ENCODE measurements at regions not wholly inside any gene's neighbourhood (a gene's known extent, or its start where the extent isn't known, plus 50 kb on each side); places are given as distances from the start of the nearest gene placed in this dataset.
A peak's percentile ranks its signal among the peaks of the same experiment; 100 is the strongest.

GRCh38 chr3:182668541-182668940 lies 124.8 kb upstream of the ATP11B start:
- Histone ChIP-seq H3K4me3 (ENCODE audit: low read depth, low read length) (no peak overlapping the region), H3K27me3 (replicated peaks) (no peaks in the 10 kb centered on the region), H3K27ac (no peak overlapping the region), H3K36me3 (replicated peaks) (no peaks in the 10 kb centered on the region)
- no peak for DNase-seq
- in situ Hi-C loops (cut with HindIII; ENCODE audit: low pct_ligation_motif_present, low sequenced_read_pairs) = no loop called here
- no peak for TF ChIP-seq CTCF (IDR thresholded peaks at IDR 0.05; ENCODE audit: low read depth, low read length, missing control alignments)

- Histone ChIP-seq H3K36me3 (replicated peaks) (no peaks in the 10 kb centered on the region), H3K4me3 (ENCODE audit: low read depth, low read length) (no peak overlapping the region), H3K27me3 (replicated peaks) (no peaks in the 10 kb centered on the region), H3K27ac (no peak overlapping the region)
- TF ChIP-seq CTCF (IDR thresholded peaks at IDR 0.05; ENCODE audit: low read depth, low read length, missing control alignments) = no peak
- in situ Hi-C loops (cut with HindIII; ENCODE audit: low pct_ligation_motif_present, low sequenced_read_pairs) = no loop called here
- DNase-seq = no peak
Observed at GRCh38 chr3:182668974-182669373, 124.3 kb upstream of the ATP11B start.

- in situ Hi-C loops (cut with HindIII; ENCODE audit: low pct_ligation_motif_present, low sequenced_read_pairs) = no loop called here
- H3K27me3 ChIP-seq (replicated peaks) = no peaks in the 10 kb centered on the region
- DNase-seq = no peak
Observed at GRCh38 chr3:182671541-182671940, 121.8 kb upstream of the ATP11B start.

GRCh38 chr3:182671942-182672341 lies 121.4 kb upstream of the ATP11B start:
- no peak overlapping the region for H3K27ac ChIP-seq
- DNase-seq = peak; percentile 33
- TF ChIP-seq CTCF (IDR thresholded peaks at IDR 0.05; ENCODE audit: low read depth, low read length, missing control alignments) = peak; percentile 49
- in situ Hi-C loops (cut with HindIII; ENCODE audit: low pct_ligation_motif_present, low sequenced_read_pairs) = no loop called here
- no peaks in the 10 kb centered on the region for H3K36me3 ChIP-seq (replicated peaks)
- no peak overlapping the region for H3K4me3 ChIP-seq (ENCODE audit: low read depth, low read length)
- H3K27me3 ChIP-seq (replicated peaks) = no peaks in the 10 kb centered on the region

More at GRCh38 chr3:182671541-182671940, 121.8 kb upstream of the ATP11B start:
- H3K4me3 ChIP-seq (ENCODE audit: low read depth, low read length) = no peak overlapping the region
- no peaks in the 10 kb centered on the region for H3K36me3 ChIP-seq (replicated peaks)
- no peak overlapping the region for H3K27ac ChIP-seq
- no peak for TF ChIP-seq CTCF (IDR thresholded peaks at IDR 0.05; ENCODE audit: low read depth, low read length, missing control alignments)

- H3K27me3 ChIP-seq (replicated peaks) = no peaks in the 10 kb centered on the region
- in situ Hi-C loops (cut with HindIII; ENCODE audit: low pct_ligation_motif_present, low sequenced_read_pairs) = no loop called here
- DNase-seq = no peak
- no peak overlapping the region for H3K4me3 ChIP-seq (ENCODE audit: low read depth, low read length)
- no peak overlapping the region for H3K27ac ChIP-seq
- H3K36me3 ChIP-seq (replicated peaks) = no peaks in the 10 kb centered on the region
- no peak for TF ChIP-seq CTCF (IDR thresholded peaks at IDR 0.05; ENCODE audit: low read depth, low read length, missing control alignments)
Observed at GRCh38 chr3:182673336-182673735, 120.0 kb upstream of the ATP11B start.
